ENCODE measurements at regions not wholly inside any gene's neighbourhood (a gene's known extent, or its start where the extent isn't known, plus 50 kb on each side); places are given as distances from the start of the nearest gene placed in this dataset.
"Not testable (repeated sequence)": the region's sequence is repeated elsewhere in the genome, so short reads cannot be mapped to it uniquely, and the experiment has no call there.

GRCh38 chr5:124496968-124497367 is 249.5 kb downstream of the ZNF608 start:
- POLR2A ChIA-PET = not testable (repeated sequence)

GRCh38 chr5:124494540-124495116 is 251.8 kb downstream of the ZNF608 start:
- peaks cover 2 to 11% (median 8%) of the 10 kb centered on the region in 3 donors for H3K9me3 ChIP-seq (ENCODE audit: control extremely low read depth in 1 of 3, control insufficient read depth in 2 of 3, insufficient read depth in 1 of 3, low read length in 2 of 3)
- no peaks in the 10 kb centered on the region for H4K20me1 ChIP-seq (ENCODE audit: control insufficient read depth, insufficient read depth, low read length, poor library complexity, severe bottlenecking)
- no peak overlapping the region for H3K9ac ChIP-seq (ENCODE audit: low read length)
- WGBS (ENCODE audit: insufficient coverage) = 100% methylated on average over 2 of the region's 2 CpGs
- no peak overlapping the region for H3K27ac Mint-ChIP-seq
- no peak for TF ChIP-seq EZH2 (IDR thresholded peaks at IDR 0.05; ENCODE audit: borderline replicate concordance, insufficient read depth, low read depth, low read length, poor library complexity, severe bottlenecking)
- TF ChIP-seq CTCF (IDR thresholded peaks at IDR 0.05) = no peak
- H3K4me1 Mint-ChIP-seq = no peaks in the 10 kb centered on the region
- H3K4me1 ChIP-seq (ENCODE audit: control insufficient read depth in 2 of 2, insufficient read depth in 2 of 2, low read length in 2 of 2) = no peaks in the 10 kb centered on the region
- H3K79me2 ChIP-seq (ENCODE audit: control insufficient read depth, insufficient read depth, low read length) = no peaks in the 10 kb centered on the region
- CTCF ChIA-PET = no interaction called here
- no peak overlapping the region for H2AFZ ChIP-seq (ENCODE audit: insufficient read depth, low read depth, low read length, poor library complexity, severe bottlenecking)
- DNase-seq = no peak
- H3K27me3 ChIP-seq (replicated peaks in 1 of 4; ENCODE audit: control extremely low read depth in 1 of 4, control insufficient read depth in 3 of 4, insufficient read depth in 4 of 4, low read length in 3 of 4) = no peaks in the 10 kb centered on the region
- H3K27me3 Mint-ChIP-seq = no peaks in the 10 kb centered on the region
- H3K4me3 Mint-ChIP-seq = no peak overlapping the region
- no peak overlapping the region for H3K4me3 ChIP-seq (ENCODE audit: control extremely low read depth in 1 of 5, extremely low read depth in 1 of 5, insufficient read depth in 1 of 5, low read depth in 2 of 5, low read length in 4 of 5)
- H3K36me3 ChIP-seq (replicated peaks in 1 of 2; ENCODE audit: control extremely low read depth in 1 of 2, control insufficient read depth in 1 of 2, extremely low read depth in 1 of 2, insufficient read depth in 2 of 2, low read length in 1 of 2) = no peaks in the 10 kb centered on the region
- peaks cover 11% of the 10 kb centered on the region for H3K9me3 Mint-ChIP-seq (ENCODE audit: insufficient read depth)
- H3K4me2 ChIP-seq (replicated peaks; ENCODE audit: low read depth, low read length, poor library complexity, severe bottlenecking) = no peak overlapping the region
- H3K27ac ChIP-seq (ENCODE audit: low read length in 2 of 2) = no peak overlapping the region
- intact Hi-C loops (cut with micrococcal nuclease) = no loop called here
- ATAC-seq (ENCODE audit: low read depth) = no peak
- POLR2A ChIA-PET = no interaction called here

More at GRCh38 chr5:124496968-124497367, 249.5 kb downstream of the ZNF608 start:
- H3K4me2 ChIP-seq (replicated peaks; ENCODE audit: low read depth, low read length, poor library complexity, severe bottlenecking); intact Hi-C loops (cut with micrococcal nuclease); H3K4me1 Mint-ChIP-seq; H3K27ac Mint-ChIP-seq; H3K79me2 ChIP-seq (ENCODE audit: control insufficient read depth, insufficient read depth, low read length); H3K27me3 Mint-ChIP-seq; ATAC-seq (ENCODE audit: low read depth); DNase-seq; H3K27me3 ChIP-seq (replicated peaks in 1 of 4; ENCODE audit: control extremely low read depth in 1 of 4, control insufficient read depth in 3 of 4, insufficient read depth in 4 of 4, low read length in 3 of 4); H3K9ac ChIP-seq (ENCODE audit: low read length); H3K9me3 ChIP-seq (ENCODE audit: control extremely low read depth in 1 of 3, control insufficient read depth in 2 of 3, insufficient read depth in 1 of 3, low read length in 2 of 3); H3K4me3 Mint-ChIP-seq; H3K36me3 ChIP-seq (replicated peaks in 1 of 2; ENCODE audit: control extremely low read depth in 1 of 2, control insufficient read depth in 1 of 2, extremely low read depth in 1 of 2, insufficient read depth in 2 of 2, low read length in 1 of 2); H3K9me3 Mint-ChIP-seq (ENCODE audit: insufficient read depth); H3K27ac ChIP-seq (ENCODE audit: low read length in 2 of 2); H3K4me1 ChIP-seq (ENCODE audit: control insufficient read depth in 2 of 2, insufficient read depth in 2 of 2, low read length in 2 of 2); H2AFZ ChIP-seq (ENCODE audit: insufficient read depth, low read depth, low read length, poor library complexity, severe bottlenecking); H4K20me1 ChIP-seq (ENCODE audit: control insufficient read depth, insufficient read depth, low read length, poor library complexity, severe bottlenecking); H3K4me3 ChIP-seq (ENCODE audit: control extremely low read depth in 1 of 5, extremely low read depth in 1 of 5, insufficient read depth in 1 of 5, low read depth in 2 of 5, low read length in 4 of 5): not testable (repeated sequence)
- CTCF ChIA-PET = interaction anchor here (0.5 kb wide), 1 partner anchor 612 kb away, joined by 3 read pairs; no protein-coding TSS in a partner anchor
- 96% methylated on average over 2 of the region's 4 CpGs for WGBS (ENCODE audit: insufficient coverage)
